GM13977 (cell line): ENCODE measurements at regions not wholly inside any gene's neighbourhood (a gene's known extent, or its start where the extent isn't known, plus 50 kb on each side); places are given as distances from the start of the nearest gene placed in this dataset.

Experiments used
- DNase-seq: peaks from one replicate; pipeline ENCODE4 v3.0.0; 2012; ENCODE audit warnings: low spot score
- in situ Hi-C: fragments of 300-500 bp; cut with MboI; formaldehyde crosslinking; loops from one replicate; pipeline ENCODE4 v1.12.0; 2022; ENCODE audit warnings: low sequenced_read_pairs, low pct_unique_long_range_greater_than_20kb, mixed read lengths, inconsistent platforms; ENCODE audit not compliant: unreplicated experiment
- TF ChIP-seq, protein P1 (sequence below): IDR thresholded peaks from 2 replicates; pipeline ENCODE4 v1.5.1; 2012; ENCODE audit warnings: mild to moderate bottlenecking, control low read depth; ENCODE audit not compliant: insufficient read depth; ENCODE audit errors: extremely low read depth, missing control alignments

DNA sequence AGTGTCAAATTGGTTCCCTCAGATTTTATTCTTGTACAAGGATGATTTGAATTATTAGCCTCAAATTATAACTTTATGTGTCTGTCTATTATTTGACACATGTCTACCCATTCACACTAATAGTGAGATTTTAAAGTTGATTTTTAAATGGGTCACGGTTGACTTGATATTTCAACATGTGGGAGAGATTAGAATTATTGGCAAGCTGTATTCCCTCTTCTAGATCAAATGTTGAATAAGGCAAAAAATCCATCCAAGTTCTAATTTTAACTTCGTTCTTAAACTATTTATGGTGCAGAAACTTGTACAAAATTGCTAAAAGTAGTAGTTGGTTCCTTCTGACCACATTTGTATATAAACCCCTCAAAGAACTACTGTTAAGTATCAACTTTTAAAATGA is 1498.0 kb downstream of the STIM2 start:
- in situ Hi-C loops, result no loop called here
- no peak for DNase-seq
- TF ChIP-seq, protein P1, sequence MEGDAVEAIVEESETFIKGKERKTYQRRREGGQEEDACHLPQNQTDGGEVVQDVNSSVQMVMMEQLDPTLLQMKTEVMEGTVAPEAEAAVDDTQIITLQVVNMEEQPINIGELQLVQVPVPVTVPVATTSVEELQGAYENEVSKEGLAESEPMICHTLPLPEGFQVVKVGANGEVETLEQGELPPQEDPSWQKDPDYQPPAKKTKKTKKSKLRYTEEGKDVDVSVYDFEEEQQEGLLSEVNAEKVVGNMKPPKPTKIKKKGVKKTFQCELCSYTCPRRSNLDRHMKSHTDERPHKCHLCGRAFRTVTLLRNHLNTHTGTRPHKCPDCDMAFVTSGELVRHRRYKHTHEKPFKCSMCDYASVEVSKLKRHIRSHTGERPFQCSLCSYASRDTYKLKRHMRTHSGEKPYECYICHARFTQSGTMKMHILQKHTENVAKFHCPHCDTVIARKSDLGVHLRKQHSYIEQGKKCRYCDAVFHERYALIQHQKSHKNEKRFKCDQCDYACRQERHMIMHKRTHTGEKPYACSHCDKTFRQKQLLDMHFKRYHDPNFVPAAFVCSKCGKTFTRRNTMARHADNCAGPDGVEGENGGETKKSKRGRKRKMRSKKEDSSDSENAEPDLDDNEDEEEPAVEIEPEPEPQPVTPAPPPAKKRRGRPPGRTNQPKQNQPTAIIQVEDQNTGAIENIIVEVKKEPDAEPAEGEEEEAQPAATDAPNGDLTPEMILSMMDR, result no peak

- in situ Hi-C loops, result no loop called here
- no peak for DNase-seq
- TF ChIP-seq, protein P1, result no peak
These were observed 1500.0 kb downstream of the STIM2 start for GRCh38 chr4:28360681-28361080.

DNA sequence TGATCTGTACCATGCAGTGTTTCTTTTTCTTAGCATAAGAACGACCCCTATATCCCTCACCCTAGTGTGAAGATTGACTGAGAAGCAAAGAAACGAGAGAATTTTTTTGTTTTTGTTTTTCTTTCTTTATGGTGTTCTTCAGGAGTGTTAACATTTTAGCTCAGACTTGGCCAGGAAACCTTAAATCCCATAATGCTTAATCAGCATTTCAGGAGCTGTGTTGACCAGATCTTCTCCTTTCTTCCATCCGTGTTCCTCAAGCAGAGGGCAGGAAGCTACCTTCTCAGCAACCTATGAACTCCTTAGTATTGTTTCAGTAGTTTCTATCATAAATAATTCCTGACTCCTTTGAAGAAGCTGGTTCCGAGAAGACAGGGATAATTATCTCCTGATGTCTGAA is 1501.5 kb downstream of the STIM2 start:
- no peak for DNase-seq
- in situ Hi-C loops, result no loop called here
- TF ChIP-seq, protein P1, result no peak

DNA sequence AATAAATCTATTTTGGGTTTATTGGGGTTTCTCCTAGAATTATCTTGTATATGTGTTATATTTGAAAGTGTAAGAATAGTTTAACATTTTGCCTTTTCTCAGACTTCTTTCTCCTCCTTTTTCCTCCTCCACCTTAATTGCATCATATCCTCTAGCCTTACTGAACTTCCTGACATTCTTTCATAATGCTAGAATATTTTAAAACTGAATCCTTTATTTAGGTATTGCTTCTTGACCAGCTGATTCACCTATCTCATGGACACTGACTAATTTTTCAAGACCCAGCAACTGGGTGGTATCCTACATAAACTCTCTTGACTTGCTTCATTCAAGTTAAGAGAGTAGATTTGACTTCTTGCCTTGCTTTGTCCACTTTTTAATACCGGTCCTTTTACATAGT is 1508.9 kb downstream of the STIM2 start:
- DNase-seq, result no peak
- TF ChIP-seq, protein P1, result no peak
- in situ Hi-C loops, result no loop called here

GRCh38 chr4:28373191-28373590 is 1512.5 kb downstream of the STIM2 start:
- in situ Hi-C loops, result no loop called here
- TF ChIP-seq, protein P1, result no peak
- no peak for DNase-seq

DNA sequence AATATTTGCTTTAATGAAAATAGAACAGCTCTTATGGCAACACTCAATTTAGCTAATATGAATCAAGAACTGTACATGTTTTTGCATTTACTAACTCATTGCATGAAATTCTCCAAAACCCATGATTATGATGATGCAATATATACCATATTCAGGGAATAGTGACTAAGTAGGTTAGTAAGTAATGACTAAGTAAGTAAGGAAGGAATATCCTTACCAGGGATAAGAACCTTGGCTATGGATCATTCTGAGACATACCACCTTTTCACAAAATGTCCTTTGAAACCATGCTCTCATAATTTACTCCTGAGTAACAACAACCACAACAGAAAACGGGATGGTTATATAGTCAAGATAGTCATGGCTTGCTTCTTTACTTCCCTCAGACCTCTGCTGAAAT is 1513.0 kb downstream of the STIM2 start:
- in situ Hi-C loops, result no loop called here
- TF ChIP-seq, protein P1, result no peak
- DNase-seq, result no peak
